ENCODE measurements at regions not wholly inside any gene's neighbourhood (a gene's known extent, or its start where the extent isn't known, plus 50 kb on each side); places are given as distances from the start of the nearest gene placed in this dataset.
"Not testable (repeated sequence)": the region's sequence is repeated elsewhere in the genome, so short reads cannot be mapped to it uniquely, and the experiment has no call there.

DNA sequence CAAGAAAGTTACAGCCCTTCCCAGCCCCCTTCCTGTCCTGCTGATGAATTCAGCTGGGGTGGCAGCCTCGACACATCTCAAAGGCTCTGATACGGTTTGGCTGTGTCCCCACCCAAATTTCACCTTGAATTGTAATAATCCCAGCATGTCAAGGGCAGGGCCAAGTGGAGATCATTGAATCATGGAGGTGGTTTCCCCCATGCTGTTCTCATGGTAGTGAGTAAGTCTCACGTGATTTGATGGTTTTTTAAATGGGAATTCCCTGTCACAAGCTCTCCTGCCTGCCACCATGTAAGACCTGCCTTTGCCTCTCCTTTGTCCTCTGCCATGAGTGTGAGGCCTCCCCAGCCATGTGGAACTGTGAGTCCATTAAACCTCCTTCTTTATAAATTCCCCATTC, 163.2 kb upstream of the FOXF1 start:
- no peak for DNase-seq
- H3K9me3 Mint-ChIP-seq (ENCODE audit: unreplicated experiment): peaks cover 5% of the 10 kb centered on the region
- H3K27me3 Mint-ChIP-seq (ENCODE audit: unreplicated experiment): peaks cover 4% of the 10 kb centered on the region
- no peak overlapping the region for H3K4me3 Mint-ChIP-seq (ENCODE audit: unreplicated experiment)
- peaks cover 4% of the 10 kb centered on the region for H3K4me1 Mint-ChIP-seq (ENCODE audit: low read depth, unreplicated experiment)
- no peak overlapping the region for H3K27ac Mint-ChIP-seq (ENCODE audit: unreplicated experiment)
- H3K36me3 Mint-ChIP-seq (ENCODE audit: unreplicated experiment): no peaks in the 10 kb centered on the region
- TF ChIP-seq, protein P1, sequence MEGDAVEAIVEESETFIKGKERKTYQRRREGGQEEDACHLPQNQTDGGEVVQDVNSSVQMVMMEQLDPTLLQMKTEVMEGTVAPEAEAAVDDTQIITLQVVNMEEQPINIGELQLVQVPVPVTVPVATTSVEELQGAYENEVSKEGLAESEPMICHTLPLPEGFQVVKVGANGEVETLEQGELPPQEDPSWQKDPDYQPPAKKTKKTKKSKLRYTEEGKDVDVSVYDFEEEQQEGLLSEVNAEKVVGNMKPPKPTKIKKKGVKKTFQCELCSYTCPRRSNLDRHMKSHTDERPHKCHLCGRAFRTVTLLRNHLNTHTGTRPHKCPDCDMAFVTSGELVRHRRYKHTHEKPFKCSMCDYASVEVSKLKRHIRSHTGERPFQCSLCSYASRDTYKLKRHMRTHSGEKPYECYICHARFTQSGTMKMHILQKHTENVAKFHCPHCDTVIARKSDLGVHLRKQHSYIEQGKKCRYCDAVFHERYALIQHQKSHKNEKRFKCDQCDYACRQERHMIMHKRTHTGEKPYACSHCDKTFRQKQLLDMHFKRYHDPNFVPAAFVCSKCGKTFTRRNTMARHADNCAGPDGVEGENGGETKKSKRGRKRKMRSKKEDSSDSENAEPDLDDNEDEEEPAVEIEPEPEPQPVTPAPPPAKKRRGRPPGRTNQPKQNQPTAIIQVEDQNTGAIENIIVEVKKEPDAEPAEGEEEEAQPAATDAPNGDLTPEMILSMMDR (IDR thresholded peaks at IDR 0.05; ENCODE audit: partially characterized antibody, unreplicated experiment): no peak

DNA sequence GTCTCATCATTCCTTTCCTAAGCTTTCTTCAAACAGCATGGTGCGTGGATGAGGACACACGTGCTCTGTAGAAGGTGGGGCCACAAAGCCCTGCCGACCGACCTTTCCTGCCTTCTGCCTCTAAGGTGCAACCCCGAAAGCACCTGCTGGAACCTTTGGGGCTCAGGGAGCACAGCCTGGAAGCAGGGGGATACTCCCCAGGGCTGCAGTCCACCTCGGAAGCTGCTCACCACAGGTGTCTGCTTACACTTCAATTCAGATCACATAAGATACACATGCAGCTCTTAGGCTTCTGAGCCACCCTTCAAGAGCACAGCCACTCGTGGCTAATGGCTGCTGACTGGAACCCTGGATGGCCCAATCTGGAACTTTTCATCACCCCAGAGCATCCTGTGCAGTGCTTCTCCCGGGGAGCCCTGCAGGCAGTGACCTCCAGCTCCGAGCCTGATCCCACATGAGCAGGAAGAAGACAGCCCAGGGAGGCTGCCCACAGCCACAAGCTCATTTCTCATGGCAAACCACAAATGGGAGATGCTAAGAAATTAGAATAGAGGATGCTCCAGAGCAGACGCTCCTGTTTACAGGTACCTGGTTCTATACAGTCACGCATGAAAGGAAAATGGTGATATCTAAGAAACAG, 162.3 kb upstream of the FOXF1 start:
- peaks cover 5% of the 10 kb centered on the region for H3K9me3 Mint-ChIP-seq (ENCODE audit: unreplicated experiment)
- TF ChIP-seq, protein P1 (IDR thresholded peaks at IDR 0.05; ENCODE audit: partially characterized antibody, unreplicated experiment): no peak
- no peak for DNase-seq
- no peaks in the 10 kb centered on the region for H3K36me3 Mint-ChIP-seq (ENCODE audit: unreplicated experiment)
- H3K4me3 Mint-ChIP-seq (ENCODE audit: unreplicated experiment): no peak overlapping the region
- peaks cover 4% of the 10 kb centered on the region for H3K27me3 Mint-ChIP-seq (ENCODE audit: unreplicated experiment)
- peaks cover 4% of the 10 kb centered on the region for H3K4me1 Mint-ChIP-seq (ENCODE audit: low read depth, unreplicated experiment)
- no peak overlapping the region for H3K27ac Mint-ChIP-seq (ENCODE audit: unreplicated experiment)

DNA sequence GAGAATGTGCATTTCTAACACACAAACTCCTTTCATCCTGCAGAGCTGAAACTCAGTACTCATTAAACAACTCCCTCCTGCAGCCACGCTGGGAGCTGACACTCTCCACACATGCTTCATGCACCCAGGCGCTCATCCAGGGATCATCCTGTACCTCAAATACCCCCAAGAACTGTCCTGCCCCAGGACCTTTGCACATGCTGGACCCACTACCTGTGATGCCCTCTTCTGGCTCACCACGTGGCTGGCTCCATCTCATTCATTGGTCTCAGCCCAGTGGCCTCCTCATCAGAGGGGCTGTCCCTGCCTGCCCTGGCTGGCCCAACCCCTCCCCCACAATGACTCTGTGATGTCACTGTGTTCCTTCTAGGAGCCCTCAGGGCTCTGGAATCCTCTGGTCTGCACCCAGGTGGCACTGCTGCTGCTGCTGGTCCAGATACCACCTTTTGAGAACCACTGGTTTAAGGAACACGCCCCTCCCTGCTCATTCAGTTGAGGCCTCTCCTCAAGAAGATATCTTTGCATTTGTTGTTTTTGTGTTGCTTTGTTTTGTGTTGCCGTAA, 160.9 kb upstream of the FOXF1 start:
- Mint-ChIP-seq H3K27ac (ENCODE audit: unreplicated experiment) (no peak overlapping the region), H3K4me1 (ENCODE audit: low read depth, unreplicated experiment) (no peaks in the 10 kb centered on the region), H3K4me3 (ENCODE audit: unreplicated experiment) (no peak overlapping the region), H3K27me3 (ENCODE audit: unreplicated experiment) (peaks cover 5% of the 10 kb centered on the region), H3K9me3 (ENCODE audit: unreplicated experiment) (peaks cover 5% of the 10 kb centered on the region), H3K36me3 (ENCODE audit: unreplicated experiment) (no peaks in the 10 kb centered on the region)
- no peak for DNase-seq
- TF ChIP-seq, protein P1 (IDR thresholded peaks at IDR 0.05; ENCODE audit: partially characterized antibody, unreplicated experiment): no peak

DNA sequence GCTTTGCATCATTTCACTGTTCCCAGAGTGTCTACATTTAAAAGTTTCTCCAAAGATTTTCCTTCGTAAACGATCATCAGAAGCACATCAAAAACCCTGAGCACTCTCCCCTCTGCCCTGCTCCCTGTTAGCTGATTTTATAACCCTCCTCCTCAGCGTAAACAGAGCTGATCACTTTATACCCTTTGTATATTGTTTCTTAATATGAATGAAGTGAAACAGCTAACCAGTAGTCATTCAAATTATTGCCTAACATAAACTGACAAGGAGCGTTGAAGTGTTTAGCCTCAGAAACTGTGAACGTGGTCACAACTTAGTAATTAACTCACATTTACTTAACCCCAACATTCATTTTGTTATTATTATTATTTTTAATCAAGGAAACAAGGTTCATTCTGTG, 160.0 kb upstream of the FOXF1 start:
- H3K36me3 Mint-ChIP-seq (ENCODE audit: unreplicated experiment): peaks cover 3% of the 10 kb centered on the region
- TF ChIP-seq, protein P1 (IDR thresholded peaks at IDR 0.05; ENCODE audit: partially characterized antibody, unreplicated experiment): no peak
- no peak for DNase-seq
- H3K27ac Mint-ChIP-seq (ENCODE audit: unreplicated experiment): no peak overlapping the region
- H3K4me1 Mint-ChIP-seq (ENCODE audit: low read depth, unreplicated experiment): no peaks in the 10 kb centered on the region
- H3K4me3 Mint-ChIP-seq (ENCODE audit: unreplicated experiment): no peak overlapping the region
- H3K9me3 Mint-ChIP-seq (ENCODE audit: unreplicated experiment): peaks cover 6% of the 10 kb centered on the region
- peaks cover 6% of the 10 kb centered on the region for H3K27me3 Mint-ChIP-seq (ENCODE audit: unreplicated experiment)

DNA sequence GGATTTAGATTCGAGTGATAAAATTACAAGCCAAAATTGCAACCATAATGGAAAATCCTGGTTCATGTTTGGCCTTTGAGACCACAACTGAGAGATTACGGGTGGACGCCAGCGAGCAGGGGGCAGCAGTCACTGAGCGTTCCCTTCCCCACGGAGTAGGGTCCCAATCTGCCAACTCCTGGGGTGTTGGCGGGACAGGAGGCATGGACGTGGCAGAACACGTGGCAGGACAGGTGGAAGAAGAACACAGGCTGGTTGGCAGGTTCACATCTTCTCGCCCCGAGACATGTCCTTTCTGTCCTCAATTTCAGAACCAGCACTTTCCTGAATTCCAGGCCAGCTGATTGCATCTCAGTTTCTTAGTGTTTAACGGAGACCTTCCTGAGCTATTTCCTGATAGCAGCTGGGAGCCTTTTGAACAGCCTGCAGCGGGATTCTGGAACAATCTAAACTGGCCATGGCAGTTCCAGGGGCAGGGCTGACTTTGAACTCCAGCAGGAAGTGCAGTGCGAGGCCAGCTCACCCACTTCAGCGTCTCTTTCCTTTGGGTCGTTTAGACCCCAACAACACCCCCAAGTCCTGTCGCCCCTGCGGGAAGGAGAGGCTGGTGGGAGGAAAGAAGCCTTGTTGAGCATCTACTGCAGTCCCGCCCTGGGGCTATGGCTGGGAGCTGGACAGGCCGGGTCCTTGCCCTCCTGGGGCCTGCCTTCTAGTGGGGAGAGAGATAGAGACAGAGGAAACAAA, 159.1 kb upstream of the FOXF1 start:
- H3K27ac Mint-ChIP-seq (ENCODE audit: unreplicated experiment): no peak overlapping the region
- no peaks in the 10 kb centered on the region for H3K4me1 Mint-ChIP-seq (ENCODE audit: low read depth, unreplicated experiment)
- H3K27me3 Mint-ChIP-seq (ENCODE audit: unreplicated experiment): peaks cover 6% of the 10 kb centered on the region
- TF ChIP-seq, protein P1 (IDR thresholded peaks at IDR 0.05; ENCODE audit: partially characterized antibody, unreplicated experiment): no peak
- H3K4me3 Mint-ChIP-seq (ENCODE audit: unreplicated experiment): no peak overlapping the region
- H3K9me3 Mint-ChIP-seq (ENCODE audit: unreplicated experiment): peaks cover 10% of the 10 kb centered on the region
- no peak for DNase-seq
- H3K36me3 Mint-ChIP-seq (ENCODE audit: unreplicated experiment): peaks cover 9% of the 10 kb centered on the region

DNA sequence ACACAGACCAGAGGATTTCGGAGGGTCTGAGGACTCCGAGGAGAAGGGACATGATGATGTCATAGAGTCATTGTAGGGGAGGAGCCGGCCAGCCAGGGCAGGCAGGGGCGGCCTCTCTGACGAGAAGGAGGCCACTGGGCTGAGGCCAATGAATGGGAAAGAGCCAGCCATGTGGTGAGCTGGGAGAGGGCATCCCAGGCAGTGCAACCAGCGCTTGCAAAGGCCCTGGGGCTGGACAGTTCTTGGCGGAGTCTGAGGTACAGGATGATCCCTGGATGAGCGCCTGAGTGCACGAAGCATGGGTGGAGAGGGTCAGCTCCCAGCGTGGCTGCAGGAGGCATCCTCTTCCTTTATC, 158.6 kb upstream of the FOXF1 start:
- H3K27me3 Mint-ChIP-seq (ENCODE audit: unreplicated experiment); H3K4me1 Mint-ChIP-seq (ENCODE audit: low read depth, unreplicated experiment); H3K27ac Mint-ChIP-seq (ENCODE audit: unreplicated experiment); H3K9me3 Mint-ChIP-seq (ENCODE audit: unreplicated experiment); H3K4me3 Mint-ChIP-seq (ENCODE audit: unreplicated experiment); DNase-seq: not testable (repeated sequence)
- peaks cover 11% of the 10 kb centered on the region for H3K36me3 Mint-ChIP-seq (ENCODE audit: unreplicated experiment)

Data from glutamatergic neuron (in vitro differentiated cells).